KMS-11 (cell line): ENCODE measurements at regions not wholly inside any gene's neighbourhood (a gene's known extent, or its start where the extent isn't known, plus 50 kb on each side); places are given as distances from the start of the nearest gene placed in this dataset.

Experiments used
- H2AFZ ChIP-seq: fragments of 200-600 bp; sonication (generic); 2 replicates; pipeline ENCODE4 v1.6.1; 2016; ENCODE audit warnings: antibody characterized with exemption, mixed run types, low read depth
- H3K27ac ChIP-seq: fragments of 200-600 bp; sonication (generic); 2 replicates; pipeline ENCODE4 v1.6.1; 2016; ENCODE audit warnings: mild to moderate bottlenecking, mixed run types
- H3K27me3 ChIP-seq: fragments of 200-600 bp; sonication (generic); 2 replicates; pipeline ENCODE4 v1.6.1; 2017; ENCODE audit warnings: mild to moderate bottlenecking, low read depth, mixed run types, moderate library complexity; ENCODE audit not compliant: insufficient read depth
- H3K36me3 ChIP-seq: fragments of 200-600 bp; sonication (generic); 2 replicates; pipeline ENCODE4 v1.6.1; 2017; ENCODE audit warnings: mild to moderate bottlenecking, mixed run types; ENCODE audit not compliant: insufficient read depth
- H3K4me1 ChIP-seq: fragments of 200-600 bp; sonication (generic); 2 replicates; pipeline ENCODE4 v1.6.1; 2016; ENCODE audit warnings: mild to moderate bottlenecking, low read depth, mixed run types; ENCODE audit not compliant: poor library complexity, severe bottlenecking
- H3K4me2 ChIP-seq: fragments of 200-600 bp; sonication (generic); 2 replicates; pipeline ENCODE4 v1.7.0; 2016; ENCODE audit warnings: mild to moderate bottlenecking, mixed run types
- H3K4me3 ChIP-seq: fragments of 200-600 bp; sonication (generic); IDR thresholded peaks from 2 replicates; pipeline ENCODE4 v1.6.1; 2017; ENCODE audit warnings: low read depth, low read length, mixed read lengths; ENCODE audit not compliant: insufficient read depth
- H3K79me2 ChIP-seq: fragments of 200-600 bp; sonication (generic); 2 replicates; pipeline ENCODE4 v1.6.1; 2016; ENCODE audit warnings: low read depth, mixed run types; ENCODE audit not compliant: insufficient read depth
- H3K9ac ChIP-seq: fragments of 200-600 bp; sonication (generic); 2 replicates; pipeline ENCODE4 v1.6.1; 2016; ENCODE audit warnings: mild to moderate bottlenecking, mixed run types
- H4K20me1 ChIP-seq: fragments of 200-600 bp; sonication (generic); 2 replicates; pipeline ENCODE4 v1.6.1; 2016; ENCODE audit warnings: mild to moderate bottlenecking, mixed run types; ENCODE audit not compliant: insufficient read depth
- TF ChIP-seq, protein P1 (sequence below): fragments of 200-600 bp; sonication (generic); conservative IDR thresholded peaks from 2 replicates; pipeline ENCODE4 v1.6.1; 2017; ENCODE audit warnings: low read depth, mild to moderate bottlenecking, antibody characterized with exemption, low read length, moderate library complexity, mixed read lengths

DNA sequence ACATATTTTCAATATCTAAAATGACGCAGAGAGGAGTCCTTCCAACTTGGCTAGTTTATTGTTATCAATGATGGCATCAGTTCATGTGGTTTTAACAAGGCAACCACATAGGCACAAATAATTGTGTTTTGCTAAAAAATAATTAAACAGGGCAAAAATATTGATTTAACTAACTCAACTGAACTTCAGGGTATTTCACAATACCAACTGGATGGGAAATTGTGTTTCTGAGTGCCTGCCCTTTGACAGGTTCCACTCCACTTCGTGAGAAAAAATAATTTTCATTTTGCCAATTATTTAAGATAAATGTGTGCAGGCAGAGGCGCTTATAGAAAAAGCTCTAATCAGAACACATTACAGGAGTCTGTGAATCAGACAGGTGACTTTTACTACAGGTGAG, 689.3 kb upstream of the CCDC54 start:
- Histone ChIP-seq H3K4me3 (no peak overlapping the region), H3K36me3 (no peaks in the 10 kb centered on the region), H3K27me3 (no peaks in the 10 kb centered on the region), H4K20me1 (no peaks in the 10 kb centered on the region), H3K4me2 (no peak overlapping the region), H3K4me1 (no peaks in the 10 kb centered on the region), H3K9ac (no peak overlapping the region), H3K79me2 (no peaks in the 10 kb centered on the region), H3K27ac (no peak overlapping the region), H2AFZ (no peak overlapping the region)
- TF ChIP-seq, protein P1, sequence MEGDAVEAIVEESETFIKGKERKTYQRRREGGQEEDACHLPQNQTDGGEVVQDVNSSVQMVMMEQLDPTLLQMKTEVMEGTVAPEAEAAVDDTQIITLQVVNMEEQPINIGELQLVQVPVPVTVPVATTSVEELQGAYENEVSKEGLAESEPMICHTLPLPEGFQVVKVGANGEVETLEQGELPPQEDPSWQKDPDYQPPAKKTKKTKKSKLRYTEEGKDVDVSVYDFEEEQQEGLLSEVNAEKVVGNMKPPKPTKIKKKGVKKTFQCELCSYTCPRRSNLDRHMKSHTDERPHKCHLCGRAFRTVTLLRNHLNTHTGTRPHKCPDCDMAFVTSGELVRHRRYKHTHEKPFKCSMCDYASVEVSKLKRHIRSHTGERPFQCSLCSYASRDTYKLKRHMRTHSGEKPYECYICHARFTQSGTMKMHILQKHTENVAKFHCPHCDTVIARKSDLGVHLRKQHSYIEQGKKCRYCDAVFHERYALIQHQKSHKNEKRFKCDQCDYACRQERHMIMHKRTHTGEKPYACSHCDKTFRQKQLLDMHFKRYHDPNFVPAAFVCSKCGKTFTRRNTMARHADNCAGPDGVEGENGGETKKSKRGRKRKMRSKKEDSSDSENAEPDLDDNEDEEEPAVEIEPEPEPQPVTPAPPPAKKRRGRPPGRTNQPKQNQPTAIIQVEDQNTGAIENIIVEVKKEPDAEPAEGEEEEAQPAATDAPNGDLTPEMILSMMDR: no peak

DNA sequence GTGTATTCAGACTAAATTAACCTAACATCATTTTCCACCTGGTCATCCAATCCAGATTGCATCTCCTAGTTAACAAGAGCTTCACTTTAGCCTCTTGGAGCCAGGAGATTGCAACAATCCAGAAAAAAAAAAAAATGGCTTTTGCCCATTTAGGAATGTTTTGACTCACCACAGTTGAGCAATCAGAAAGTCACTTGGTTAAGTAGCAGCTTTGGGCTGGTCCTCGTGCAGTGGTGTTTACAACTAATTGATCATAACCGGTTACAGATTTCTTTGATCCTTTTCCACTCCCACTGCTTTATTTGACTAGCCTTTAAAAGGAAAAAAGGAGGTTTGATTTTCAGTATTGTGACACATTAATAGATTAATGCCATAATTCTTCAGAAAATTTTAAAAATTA, 688.8 kb upstream of the CCDC54 start:
- H3K79me2 ChIP-seq: no peaks in the 10 kb centered on the region
- no peak overlapping the region for H3K27ac ChIP-seq
- H3K4me2 ChIP-seq: no peak overlapping the region

GRCh38 chr3:106691476-106691875, 685.8 kb upstream of the CCDC54 start:
- no peaks in the 10 kb centered on the region for H3K79me2 ChIP-seq
- H3K4me2 ChIP-seq: no peak overlapping the region
- no peak overlapping the region for H2AFZ ChIP-seq
- no peak overlapping the region for H3K27ac ChIP-seq
- no peaks in the 10 kb centered on the region for H4K20me1 ChIP-seq
- no peak overlapping the region for H3K4me3 ChIP-seq
- H3K9ac ChIP-seq: no peak overlapping the region
- no peaks in the 10 kb centered on the region for H3K27me3 ChIP-seq
- TF ChIP-seq, protein P1: no peak
- H3K4me1 ChIP-seq: no peaks in the 10 kb centered on the region
- no peaks in the 10 kb centered on the region for H3K36me3 ChIP-seq

More for the DNA sequence above, 688.8 kb upstream of the CCDC54 start:
- Histone ChIP-seq H2AFZ (no peak overlapping the region), H3K27me3 (no peaks in the 10 kb centered on the region), H4K20me1 (no peaks in the 10 kb centered on the region), H3K4me1 (no peaks in the 10 kb centered on the region), H3K36me3 (no peaks in the 10 kb centered on the region), H3K4me3 (no peak overlapping the region), H3K9ac (no peak overlapping the region)
- TF ChIP-seq, protein P1: no peak

- Histone ChIP-seq H4K20me1 (no peaks in the 10 kb centered on the region), H3K4me1 (no peaks in the 10 kb centered on the region), H3K4me3 (no peak overlapping the region), H3K27ac (no peak overlapping the region), H3K79me2 (no peaks in the 10 kb centered on the region), H3K36me3 (no peaks in the 10 kb centered on the region), H3K4me2 (no peak overlapping the region), H3K9ac (no peak overlapping the region), H3K27me3 (no peaks in the 10 kb centered on the region), H2AFZ (no peak overlapping the region)
- TF ChIP-seq, protein P1: no peak
Measured at GRCh38 chr3:106692624-106693023, 684.6 kb upstream of the CCDC54 start.
